GM23338 (cell line): ENCODE measurements at regions not wholly inside any gene's neighbourhood (a gene's known extent, or its start where the extent isn't known, plus 50 kb on each side); places are given as distances from the start of the nearest gene placed in this dataset.

ENCODE experiments used
- ATAC-seq: fragments of 200-7000 bp; cut with Tn5 transposase; 3 replicates; pipeline ENCODE4 v1.9.1; 2020
- DNase-seq: peaks from one replicate; pipeline ENCODE4 v3.0.0-alpha.2; 2015; ENCODE audit warnings: low spot score
- H2AFZ ChIP-seq: fragments of 200-600 bp; sonication (generic); 2 replicates; pipeline ENCODE4 v1.8.0; 2016; ENCODE audit warnings: antibody characterized with exemption, mild to moderate bottlenecking, moderate library complexity
- H3F3A ChIP-seq: fragments of 200-600 bp; sonication (generic); replicated peaks from 2 replicates; pipeline ENCODE4 v1.8.0; 2017; ENCODE audit warnings: antibody characterized with exemption, mixed run types, low read depth
- H3K27ac ChIP-seq: fragments of 200-600 bp; sonication (generic); 2 replicates; pipeline ENCODE4 v1.6.1; 2016; ENCODE audit warnings: low read depth
- H3K27me3 ChIP-seq: fragments of 200-600 bp; sonication (generic); 2 replicates; pipeline ENCODE4 v1.8.0; 2016; ENCODE audit warnings: mild to moderate bottlenecking, mixed run types, moderate library complexity; ENCODE audit not compliant: insufficient read depth
- H3K36me3 ChIP-seq: fragments of 200-600 bp; sonication (generic); 2 replicates; pipeline ENCODE4 v1.8.0; 2016; ENCODE audit warnings: mild to moderate bottlenecking; ENCODE audit not compliant: insufficient read depth
- H3K4me1 ChIP-seq: fragments of 200-600 bp; sonication (generic); 2 replicates; pipeline ENCODE4 v1.8.0; 2016; ENCODE audit warnings: mild to moderate bottlenecking, moderate library complexity; ENCODE audit not compliant: insufficient read depth
- H3K4me2 ChIP-seq: fragments of 200-600 bp; sonication (generic); 2 replicates; pipeline ENCODE4 v1.7.1; 2017; ENCODE audit warnings: mixed run types
- H3K4me3 ChIP-seq: fragments of 200-600 bp; sonication (generic); 2 replicates; pipeline ENCODE4 v1.6.1; 2016; ENCODE audit warnings: mixed run types
- H3K79me2 ChIP-seq: fragments of 200-600 bp; sonication (generic); replicated peaks from 2 replicates; pipeline ENCODE4 v1.8.0; 2017; ENCODE audit warnings: mild to moderate bottlenecking; ENCODE audit not compliant: insufficient read depth
- H3K9me2 ChIP-seq: fragments of 200-600 bp; sonication (generic); 2 replicates; pipeline ENCODE4 v1.8.0; 2017; ENCODE audit not compliant: insufficient read depth
- H4K20me1 ChIP-seq: fragments of 200-600 bp; sonication (generic); replicated peaks from 2 replicates; pipeline ENCODE4 v1.8.0; 2017; ENCODE audit warnings: mild to moderate bottlenecking; ENCODE audit not compliant: insufficient read depth
- H3K27ac Mint-ChIP-seq: 2 replicates; pipeline ENCODE4 v1.8.0; 2020; ENCODE audit warnings: inconsistent platforms, mild to moderate bottlenecking, moderate library complexity, mixed read lengths
- H3K27me3 Mint-ChIP-seq: 3 replicates; pipeline ENCODE4 v1.8.0; 2022; ENCODE audit warnings: low read depth, mild to moderate bottlenecking, moderate library complexity, mixed read lengths, inconsistent platforms; ENCODE audit not compliant: insufficient read depth, poor library complexity
- H3K36me3 Mint-ChIP-seq: 3 replicates; pipeline ENCODE4 v1.8.0; 2021; ENCODE audit warnings: low read depth, mild to moderate bottlenecking, inconsistent platforms, moderate library complexity, mixed read lengths
- H3K4me1 Mint-ChIP-seq: 3 replicates; pipeline ENCODE4 v1.8.0; 2020; ENCODE audit warnings: mild to moderate bottlenecking, inconsistent platforms, mixed read lengths
- H3K4me3 Mint-ChIP-seq: 3 replicates; pipeline ENCODE4 v1.8.0; 2021; ENCODE audit warnings: moderate library complexity, mild to moderate bottlenecking, inconsistent platforms, mixed read lengths
- H3K9me3 Mint-ChIP-seq: 3 replicates; pipeline ENCODE4 v1.8.0; 2020; ENCODE audit warnings: moderate library complexity, mild to moderate bottlenecking, inconsistent platforms, mixed read lengths
- STAT1 ChIP-seq: IDR thresholded peaks from one replicate; pipeline ENCODE4 v1.6.1; 2016; ENCODE audit warnings: antibody characterized with exemption; ENCODE audit not compliant: unreplicated experiment
- ZNF462 ChIP-seq: fragments of 250-450 bp; sonication (Bioruptor Pico); IDR thresholded peaks from 2 replicates; pipeline ENCODE4 v1.5.0; 2020; ENCODE audit warnings: mild to moderate bottlenecking, moderate library complexity
- TF ChIP-seq, protein P1 (sequence below), 2 experiments: fragments of 200-600 bp in 1 of 2; sonication (generic) in 1 of 2; conservative IDR thresholded peaks; 2 replicates each; pipeline versions ENCODE4 v1.5.1 to v1.6.1; 2016 to 2017; ENCODE audit warnings: antibody characterized with exemption in 2 of 2, low read depth in 2 of 2, mild to moderate bottlenecking in 2 of 2, moderate library complexity in 1 of 2

- Mint-ChIP-seq H3K27me3 (no peaks in the 10 kb centered on the region), H3K9me3 (peaks cover 14% of the 10 kb centered on the region), H3K4me1 (no peaks in the 10 kb centered on the region; the same call in 1 of the 3 replicates), H3K36me3 (peaks cover 14% of the 10 kb centered on the region; the same call in 2 of the 3 replicates), H3K4me3 (no peak overlapping the region), H3K27ac (no peak overlapping the region)
- peak; percentile 91 for DNase-seq
- Histone ChIP-seq H3K27ac (no peak overlapping the region), H3K36me3 (no peaks in the 10 kb centered on the region), H3K4me1 (no peaks in the 10 kb centered on the region), H3K27me3 (no peaks in the 10 kb centered on the region), H4K20me1 (no peaks in the 10 kb centered on the region), H3F3A (no peaks in the 10 kb centered on the region), H3K4me2 (no peak overlapping the region), H3K79me2 (no peaks in the 10 kb centered on the region), H3K9me2 (no peaks in the 10 kb centered on the region), H3K4me3 (no peak overlapping the region), H2AFZ (0 out of 2 replicates have a peak overlapping the region, but pooled peaks have one; percentile 60)
- 0 out of 2 replicates have a peak, but pooled peaks have one; percentile 24 for TF ChIP-seq ZNF462
- TF ChIP-seq STAT1 = no peak
- TF ChIP-seq, protein P1, sequence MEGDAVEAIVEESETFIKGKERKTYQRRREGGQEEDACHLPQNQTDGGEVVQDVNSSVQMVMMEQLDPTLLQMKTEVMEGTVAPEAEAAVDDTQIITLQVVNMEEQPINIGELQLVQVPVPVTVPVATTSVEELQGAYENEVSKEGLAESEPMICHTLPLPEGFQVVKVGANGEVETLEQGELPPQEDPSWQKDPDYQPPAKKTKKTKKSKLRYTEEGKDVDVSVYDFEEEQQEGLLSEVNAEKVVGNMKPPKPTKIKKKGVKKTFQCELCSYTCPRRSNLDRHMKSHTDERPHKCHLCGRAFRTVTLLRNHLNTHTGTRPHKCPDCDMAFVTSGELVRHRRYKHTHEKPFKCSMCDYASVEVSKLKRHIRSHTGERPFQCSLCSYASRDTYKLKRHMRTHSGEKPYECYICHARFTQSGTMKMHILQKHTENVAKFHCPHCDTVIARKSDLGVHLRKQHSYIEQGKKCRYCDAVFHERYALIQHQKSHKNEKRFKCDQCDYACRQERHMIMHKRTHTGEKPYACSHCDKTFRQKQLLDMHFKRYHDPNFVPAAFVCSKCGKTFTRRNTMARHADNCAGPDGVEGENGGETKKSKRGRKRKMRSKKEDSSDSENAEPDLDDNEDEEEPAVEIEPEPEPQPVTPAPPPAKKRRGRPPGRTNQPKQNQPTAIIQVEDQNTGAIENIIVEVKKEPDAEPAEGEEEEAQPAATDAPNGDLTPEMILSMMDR (conservative IDR thresholded peaks at IDR 0.05; ENCODE audit: low read depth in 2 of 2) = peak; percentile 85 to 96
- peak; percentile 77 for ATAC-seq
These were observed 120.9 kb downstream of the SAMMSON start for GRCh38 chr3:70120357-70120966.
